ENCODE measurements at regions not wholly inside any gene's neighbourhood (a gene's known extent, or its start where the extent isn't known, plus 50 kb on each side); places are given as distances from the start of the nearest gene placed in this dataset.

DNA sequence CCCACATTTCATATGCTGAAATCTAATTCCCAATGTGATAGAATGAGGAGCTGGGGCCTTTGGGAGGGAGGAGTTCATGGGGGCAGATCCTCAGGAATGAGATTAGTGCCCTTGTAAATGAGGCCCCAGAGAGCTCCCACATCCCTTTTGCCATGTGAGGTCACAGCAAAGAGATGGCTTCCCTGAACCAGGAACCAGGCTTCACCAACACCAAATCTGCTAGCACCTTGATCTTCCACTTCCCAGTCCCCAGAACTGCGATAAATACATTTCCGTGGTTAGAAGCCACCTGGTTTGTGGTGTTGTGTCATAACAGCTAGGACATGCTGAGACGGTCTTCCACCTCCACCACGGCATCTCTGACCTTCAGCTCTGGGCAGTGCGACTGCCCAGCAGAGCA, 62.1 kb downstream of the ING1 start:
- TF ChIP-seq POLR2A (IDR thresholded peaks at IDR 0.05): no peak
- TF ChIP-seq, protein P1, sequence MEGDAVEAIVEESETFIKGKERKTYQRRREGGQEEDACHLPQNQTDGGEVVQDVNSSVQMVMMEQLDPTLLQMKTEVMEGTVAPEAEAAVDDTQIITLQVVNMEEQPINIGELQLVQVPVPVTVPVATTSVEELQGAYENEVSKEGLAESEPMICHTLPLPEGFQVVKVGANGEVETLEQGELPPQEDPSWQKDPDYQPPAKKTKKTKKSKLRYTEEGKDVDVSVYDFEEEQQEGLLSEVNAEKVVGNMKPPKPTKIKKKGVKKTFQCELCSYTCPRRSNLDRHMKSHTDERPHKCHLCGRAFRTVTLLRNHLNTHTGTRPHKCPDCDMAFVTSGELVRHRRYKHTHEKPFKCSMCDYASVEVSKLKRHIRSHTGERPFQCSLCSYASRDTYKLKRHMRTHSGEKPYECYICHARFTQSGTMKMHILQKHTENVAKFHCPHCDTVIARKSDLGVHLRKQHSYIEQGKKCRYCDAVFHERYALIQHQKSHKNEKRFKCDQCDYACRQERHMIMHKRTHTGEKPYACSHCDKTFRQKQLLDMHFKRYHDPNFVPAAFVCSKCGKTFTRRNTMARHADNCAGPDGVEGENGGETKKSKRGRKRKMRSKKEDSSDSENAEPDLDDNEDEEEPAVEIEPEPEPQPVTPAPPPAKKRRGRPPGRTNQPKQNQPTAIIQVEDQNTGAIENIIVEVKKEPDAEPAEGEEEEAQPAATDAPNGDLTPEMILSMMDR (IDR thresholded peaks at IDR 0.05 in 4 of 5, conservative IDR thresholded peaks at IDR 0.05 in 1 of 5): no peak

Data from gastrocnemius medialis (tissue), 4 donors.